HG03139 (cell line): ENCODE measurements at regions not wholly inside any gene's neighbourhood (a gene's known extent, or its start where the extent isn't known, plus 50 kb on each side); places are given as distances from the start of the nearest gene placed in this dataset.

Source experiments
- ATAC-seq: cut with Tn5 transposase; IDR thresholded peaks from one replicate; pipeline ENCODE4 v1.9.1; 2021; ENCODE audit not compliant: unreplicated experiment

GRCh38 chr20:40925829-40926510, 102.7 kb upstream of the TOP1 start:
- ATAC-seq: no peak

GRCh38 chr20:40926928-40927327, 101.7 kb upstream of the TOP1 start:
- ATAC-seq: no peak

GRCh38 chr20:40930561-40930960, 98.1 kb upstream of the TOP1 start:
- no peak for ATAC-seq

GRCh38 chr20:40931410-40932044, 97.1 kb upstream of the TOP1 start:
- no peak for ATAC-seq

- no peak for ATAC-seq
These were observed 96.2 kb upstream of the TOP1 start for GRCh38 chr20:40932436-40932835.

GRCh38 chr20:40933758-40934157, 94.9 kb upstream of the TOP1 start:
- no peak for ATAC-seq

GRCh38 chr20:40938020-40938419, 90.6 kb upstream of the TOP1 start:
- ATAC-seq: no peak

GRCh38 chr20:40939667-40940066, 89.0 kb upstream of the TOP1 start:
- ATAC-seq: no peak

GRCh38 chr20:40941133-40941610, 87.5 kb upstream of the TOP1 start:
- ATAC-seq: no peak

- ATAC-seq: no peak
These were observed 86.6 kb upstream of the TOP1 start for GRCh38 chr20:40942006-40942405.

GRCh38 chr20:40942775-40943174, 85.8 kb upstream of the TOP1 start:
- ATAC-seq: no peak

- ATAC-seq: no peak
These were observed 85.0 kb upstream of the TOP1 start for GRCh38 chr20:40943591-40943990.

- ATAC-seq: no peak
These were observed 83.4 kb upstream of the TOP1 start for GRCh38 chr20:40945189-40945588.

- no peak for ATAC-seq
These were observed 82.7 kb upstream of the TOP1 start for GRCh38 chr20:40945754-40946450.

- ATAC-seq: no peak
These were observed 82.2 kb upstream of the TOP1 start for GRCh38 chr20:40946451-40946850.

- no peak for ATAC-seq
These were observed 80.0 kb upstream of the TOP1 start for GRCh38 chr20:40948465-40949267.

- no peak for ATAC-seq
These were observed 79.3 kb upstream of the TOP1 start for GRCh38 chr20:40949346-40949745.

- no peak for ATAC-seq
These were observed 76.5 kb upstream of the TOP1 start for GRCh38 chr20:40952136-40952535.

GRCh38 chr20:40953416-40953815, 75.2 kb upstream of the TOP1 start:
- no peak for ATAC-seq

GRCh38 chr20:40953856-40954255, 74.8 kb upstream of the TOP1 start:
- ATAC-seq: no peak

GRCh38 chr20:40954521-40955165, 74.0 kb upstream of the TOP1 start:
- no peak for ATAC-seq
